AG04449 (cell line): ENCODE measurements at regions not wholly inside any gene's neighbourhood (a gene's known extent, or its start where the extent isn't known, plus 50 kb on each side); places are given as distances from the start of the nearest gene placed in this dataset.

ENCODE experiments used
- CTCF ChIA-PET: fragments of 350-600 bp; formaldehyde crosslinking; extraction: SDS; loops from one replicate; lab custom pipeline; 2021; ENCODE audit warnings: antibody characterized with exemption; lab: Yijun Ruan, JAX
- POLR2A ChIA-PET: fragments of 400-600, 350-600 bp; formaldehyde crosslinking; extraction: SDS; loops from one replicate; lab custom pipeline; 2020; ENCODE audit warnings: antibody characterized with exemption, inconsistent platforms; lab: Yijun Ruan, JAX
- DNase-seq: peaks from one replicate; pipeline ENCODE4 v3.0.0-alpha.2; 2010; ENCODE audit warnings: low read depth, low spot score
- H3K4me3 ChIP-seq: 2 replicates; pipeline ENCODE4 v1.5.1; 2011; ENCODE audit warnings: low read depth, mild to moderate bottlenecking, control low read depth, low read length
- CTCF ChIP-seq: IDR thresholded peaks from one replicate; pipeline ENCODE4 v1.5.1; 2011; ENCODE audit warnings: mild to moderate bottlenecking, moderate library complexity, low read length, control low read depth, inconsistent platforms; ENCODE audit not compliant: insufficient read depth; ENCODE audit errors: missing control alignments

GRCh38 chr4:11628093-11628725 lies 199.5 kb upstream of the HS3ST1 start:
- ChIA-PET CTCF (no interaction called here), POLR2A (no interaction called here)
- TF ChIP-seq CTCF: no peak
- DNase-seq: no peak
- no peak overlapping the region for H3K4me3 ChIP-seq

- ChIA-PET CTCF (no interaction called here), POLR2A (no interaction called here)
- no peak for TF ChIP-seq CTCF
- H3K4me3 ChIP-seq: no peak overlapping the region
- no peak for DNase-seq
Measured at GRCh38 chr4:11626066-11626465, 197.4 kb upstream of the HS3ST1 start.

- no peak for TF ChIP-seq CTCF
- ChIA-PET POLR2A (no interaction called here), CTCF (no interaction called here)
- H3K4me3 ChIP-seq: no peak overlapping the region
- no peak for DNase-seq
Measured at GRCh38 chr4:11625211-11625610, 196.5 kb upstream of the HS3ST1 start.

- POLR2A ChIA-PET: no interaction called here
- TF ChIP-seq CTCF: no peak
- DNase-seq: no peak
- H3K4me3 ChIP-seq: no peak overlapping the region
- CTCF ChIA-PET: no interaction called here
Measured at GRCh38 chr4:11624370-11624769, 195.7 kb upstream of the HS3ST1 start.

GRCh38 chr4:11623726-11624037 lies 195.0 kb upstream of the HS3ST1 start:
- CTCF ChIA-PET: no interaction called here
- POLR2A ChIA-PET: no interaction called here
- DNase-seq: no peak
- no peak overlapping the region for H3K4me3 ChIP-seq
- TF ChIP-seq CTCF: no peak

- POLR2A ChIA-PET: no interaction called here
- CTCF ChIA-PET: no interaction called here
- H3K4me3 ChIP-seq: no peak overlapping the region
- no peak for DNase-seq
- TF ChIP-seq CTCF: no peak
Measured at GRCh38 chr4:11622961-11623725, 194.4 kb upstream of the HS3ST1 start.
